C4-2B (cell line): ENCODE measurements at regions not wholly inside any gene's neighbourhood (a gene's known extent, or its start where the extent isn't known, plus 50 kb on each side); places are given as distances from the start of the nearest gene placed in this dataset.

ENCODE experiments used
- H3K27ac ChIP-seq: fragments of 450-650 bp; 2 replicates; pipeline ENCODE4 v1.5.1; 2017
- ZFX ChIP-seq: fragments of 450-650 bp; IDR thresholded peaks from 2 replicates; pipeline ENCODE4 v1.6.1; 2017
- TF ChIP-seq, protein P1 (sequence below): fragments of 450-650 bp; conservative IDR thresholded peaks from 2 replicates; pipeline ENCODE4 v1.5.1; 2017; ENCODE audit warnings: mild to moderate bottlenecking

GRCh38 chr1:240709676-240710075 lies 97.7 kb upstream of the GREM2 start:
- TF ChIP-seq ZFX: no peak
- TF ChIP-seq, protein P1, sequence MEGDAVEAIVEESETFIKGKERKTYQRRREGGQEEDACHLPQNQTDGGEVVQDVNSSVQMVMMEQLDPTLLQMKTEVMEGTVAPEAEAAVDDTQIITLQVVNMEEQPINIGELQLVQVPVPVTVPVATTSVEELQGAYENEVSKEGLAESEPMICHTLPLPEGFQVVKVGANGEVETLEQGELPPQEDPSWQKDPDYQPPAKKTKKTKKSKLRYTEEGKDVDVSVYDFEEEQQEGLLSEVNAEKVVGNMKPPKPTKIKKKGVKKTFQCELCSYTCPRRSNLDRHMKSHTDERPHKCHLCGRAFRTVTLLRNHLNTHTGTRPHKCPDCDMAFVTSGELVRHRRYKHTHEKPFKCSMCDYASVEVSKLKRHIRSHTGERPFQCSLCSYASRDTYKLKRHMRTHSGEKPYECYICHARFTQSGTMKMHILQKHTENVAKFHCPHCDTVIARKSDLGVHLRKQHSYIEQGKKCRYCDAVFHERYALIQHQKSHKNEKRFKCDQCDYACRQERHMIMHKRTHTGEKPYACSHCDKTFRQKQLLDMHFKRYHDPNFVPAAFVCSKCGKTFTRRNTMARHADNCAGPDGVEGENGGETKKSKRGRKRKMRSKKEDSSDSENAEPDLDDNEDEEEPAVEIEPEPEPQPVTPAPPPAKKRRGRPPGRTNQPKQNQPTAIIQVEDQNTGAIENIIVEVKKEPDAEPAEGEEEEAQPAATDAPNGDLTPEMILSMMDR: no peak
- no peak overlapping the region for H3K27ac ChIP-seq

DNA sequence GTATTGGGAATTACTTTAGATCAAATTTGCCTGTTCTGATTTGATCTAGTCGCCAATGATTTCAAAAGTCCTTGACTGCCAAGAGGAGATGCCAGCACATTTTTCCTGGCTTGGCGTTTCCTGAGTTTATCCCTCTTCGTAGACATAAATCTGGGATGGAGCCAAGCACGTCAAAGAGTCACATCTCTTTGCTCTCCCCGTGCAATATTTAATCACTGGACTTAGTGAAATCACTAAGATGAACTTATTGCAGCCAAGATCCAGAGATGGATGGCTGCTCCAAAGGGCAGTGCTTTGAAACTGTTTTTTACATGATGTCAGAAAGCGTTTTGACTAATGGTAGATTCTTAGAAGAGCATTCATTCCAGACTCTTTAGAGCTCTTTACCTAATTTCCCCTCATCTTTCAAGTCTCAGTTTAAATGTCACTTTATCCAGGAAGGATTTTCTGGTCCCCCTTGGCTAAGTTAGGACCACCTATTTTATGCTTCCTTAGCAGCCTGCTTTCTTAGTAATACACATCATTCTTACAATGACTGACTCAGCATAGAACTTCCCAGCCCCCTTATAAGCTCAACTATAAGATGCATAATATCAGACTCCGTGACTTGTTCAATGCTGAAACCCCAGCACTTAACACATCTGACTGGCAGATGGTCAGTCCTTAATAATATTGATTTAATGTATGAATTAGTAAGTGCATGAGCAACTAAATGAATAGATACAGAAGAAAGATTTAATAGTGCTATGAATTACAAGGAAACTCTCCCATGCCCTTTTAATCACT lies 94.4 kb upstream of the GREM2 start:
- no peak overlapping the region for H3K27ac ChIP-seq
- TF ChIP-seq, protein P1: no peak
- TF ChIP-seq ZFX: no peak

DNA sequence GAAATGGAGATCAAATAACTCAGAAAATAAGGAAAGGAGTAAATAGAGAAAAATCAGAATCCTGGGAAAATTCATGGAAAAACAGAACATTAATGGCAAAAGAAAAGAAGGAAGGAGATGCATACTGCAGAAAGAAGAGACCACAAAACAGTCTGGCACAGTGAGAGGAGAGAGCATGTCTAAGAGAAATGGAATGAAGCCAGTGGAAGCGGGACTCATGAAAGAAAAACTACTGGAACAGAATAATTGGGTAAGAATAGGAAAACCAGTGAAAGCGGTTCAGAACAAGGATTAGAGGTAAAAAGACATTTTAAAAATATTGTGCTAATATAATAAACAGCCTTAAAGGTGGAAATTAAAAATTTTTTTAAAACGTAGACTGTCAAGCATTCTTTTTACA lies 93.6 kb upstream of the GREM2 start:
- no peak overlapping the region for H3K27ac ChIP-seq
- TF ChIP-seq, protein P1: no peak
- no peak for TF ChIP-seq ZFX

- TF ChIP-seq, protein P1: no peak
- no peak for TF ChIP-seq ZFX
- no peak overlapping the region for H3K27ac ChIP-seq
Observed at GRCh38 chr1:240701412-240701811, 89.5 kb upstream of the GREM2 start.

DNA sequence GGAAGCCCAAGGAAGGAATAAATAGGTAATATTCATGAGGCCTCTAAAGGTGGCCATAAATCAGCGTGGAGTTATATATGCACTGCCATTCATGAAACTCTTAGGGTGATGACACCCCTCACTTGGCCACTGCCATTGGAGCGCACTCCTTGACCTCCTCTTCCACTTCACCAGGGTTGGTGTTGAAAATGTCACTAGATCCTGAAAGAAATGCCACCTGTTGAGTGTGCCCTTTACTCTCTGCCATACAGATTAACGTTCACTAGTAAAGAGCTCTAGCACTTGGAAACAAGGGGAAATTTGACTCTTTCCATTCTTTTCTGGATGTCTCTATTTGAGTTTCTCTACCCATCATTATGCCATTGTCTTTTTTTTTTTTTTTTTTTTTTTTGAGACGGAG lies 83.5 kb upstream of the GREM2 start:
- H3K27ac ChIP-seq: no peak overlapping the region
- no peak for TF ChIP-seq ZFX
- TF ChIP-seq, protein P1: no peak

DNA sequence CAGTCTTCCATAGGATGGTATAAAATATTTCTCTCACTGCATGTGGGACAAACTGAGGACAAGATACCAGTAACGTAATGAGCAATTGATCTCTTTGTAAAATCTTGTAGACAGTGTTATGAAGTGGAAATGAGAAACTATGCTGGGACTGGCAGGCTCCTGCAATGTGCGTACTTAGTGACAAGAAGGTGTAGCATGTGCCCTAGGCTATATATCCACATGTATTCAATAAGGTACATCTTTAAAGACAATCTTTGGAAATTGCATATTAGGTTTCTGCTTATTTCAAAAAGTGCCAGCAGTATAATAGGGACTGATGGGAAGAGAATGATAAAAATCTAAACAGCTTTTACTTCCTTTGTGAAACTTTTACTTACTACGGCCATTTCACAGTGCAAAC lies 81.9 kb upstream of the GREM2 start:
- TF ChIP-seq, protein P1: no peak
- no peak for TF ChIP-seq ZFX
- no peak overlapping the region for H3K27ac ChIP-seq

DNA sequence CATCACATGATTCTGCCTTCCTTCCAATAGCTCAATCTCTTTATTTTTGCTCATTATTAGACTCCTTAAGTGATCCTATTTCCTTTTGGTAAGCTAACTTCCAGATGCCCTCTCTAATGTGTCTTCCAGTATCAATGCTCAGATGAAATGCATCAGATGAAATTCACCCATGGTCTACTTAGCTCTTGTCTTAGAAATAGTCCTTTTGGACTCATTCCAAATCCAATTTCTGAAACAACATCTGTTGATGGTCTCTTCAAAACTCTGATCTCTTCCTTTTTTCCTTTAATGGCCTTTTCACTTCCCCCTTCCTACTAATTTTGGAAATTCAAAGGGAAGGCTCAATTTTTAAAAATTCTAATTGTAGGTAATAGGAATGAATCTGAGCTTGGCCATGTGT lies 81.1 kb upstream of the GREM2 start:
- H3K27ac ChIP-seq: no peak overlapping the region

More for the DNA sequence above, 81.1 kb upstream of the GREM2 start:
- TF ChIP-seq, protein P1: no peak
- no peak for TF ChIP-seq ZFX
